Esophagus muscularis mucosa (tissue), 4 donors: ENCODE measurements at regions not wholly inside any gene's neighbourhood (a gene's known extent, or its start where the extent isn't known, plus 50 kb on each side); places are given as distances from the start of the nearest gene placed in this dataset.

Experiments used
- DNase-seq: peaks from one replicate; pipeline ENCODE4 v3.0.0-alpha.2; 2017; ENCODE audit errors: extremely low spot score
- H3K27ac ChIP-seq, 4 donors: fragments of 200-600 bp; sonication (generic); replicated peaks in 1 of 4; 1 replicate in 3 of 4; 2 replicates in 1 of 4; pipeline ENCODE4 v1.5.1; 2016 to 2019; ENCODE audit warnings: mild to moderate bottlenecking in 1 of 4
- H3K27me3 ChIP-seq, 4 donors: fragments of 200-600 bp; sonication (generic); one replicate each; pipeline versions ENCODE4 v1.5.1 to v1.6.0; 2016 to 2019
- H3K36me3 ChIP-seq, 4 donors: fragments of 200-600 bp; sonication (generic); one replicate each; pipeline ENCODE4 v1.5.1; 2016 to 2019
- H3K4me1 ChIP-seq, 4 donors: fragments of 200-600 bp; sonication (generic); one replicate each; pipeline ENCODE4 v1.5.1; 2016 to 2019
- H3K4me3 ChIP-seq, 4 donors: fragments of 200-600 bp; sonication (generic); 1 replicate in 2 of 4; 2 replicates in 2 of 4; pipeline ENCODE4 v1.5.1; 2016 to 2019; ENCODE audit warnings: mild to moderate bottlenecking in 4 of 4, moderate library complexity in 1 of 4
- H3K9me3 ChIP-seq, 4 donors: fragments of 200-600 bp; sonication (generic); 1 replicate in 3 of 4; 2 replicates in 1 of 4; pipeline ENCODE4 v1.5.1; 2016 to 2019
- CTCF ChIP-seq, 3 experiments: fragments of 200-600 bp in 2 of 3; fragments of 450-650 bp in 1 of 3; sonication (generic) in 2 of 3; IDR thresholded peaks; one replicate each; pipeline ENCODE4 v1.5.1; 2017 to 2019; ENCODE audit warnings: antibody characterized with exemption in 3 of 3, mild to moderate bottlenecking in 2 of 3, moderate library complexity in 1 of 3
- EP300 ChIP-seq: sonication (generic); formaldehyde crosslinking; IDR thresholded peaks from one replicate; pipeline ENCODE4 v1.6.1; 2017; ENCODE audit warnings: antibody characterized with exemption
- POLR2A ChIP-seq: fragments of 450-650 bp; IDR thresholded peaks from one replicate; pipeline ENCODE4 v1.6.1; 2017; ENCODE audit warnings: antibody characterized with exemption, moderate library complexity, mild to moderate bottlenecking, low read depth
- POLR2AphosphoS5 ChIP-seq, 2 donors: sonication (generic); formaldehyde crosslinking; IDR thresholded peaks; one replicate each; pipeline ENCODE4 v1.6.1; 2017; ENCODE audit warnings: antibody characterized with exemption in 2 of 2
- WGBS: methylation state at CpG from one replicate; pipeline ENCODE4 v1.1.5; 2018; 5-methylcytosine and 5-hydroxymethylcytosine counted together
- intact Hi-C: fragments of 100-400 bp; cut with DNase I; formaldehyde crosslinking; loops from one replicate; pipeline ENCODE4 v1.15.1; 2023

GRCh38 chr5:135271533-135272310 lies 127.3 kb downstream of the MACROH2A1 start:
- no peak for DNase-seq
- H3K9me3 ChIP-seq, result no peaks in the 10 kb centered on the region
- no peak for TF ChIP-seq POLR2A
- peaks cover 0 to 15% (median 10%) of the 10 kb centered on the region in 4 donors for H3K4me1 ChIP-seq
- 59% methylated on average over 14 of the region's 14 CpGs for WGBS
- H3K27me3 ChIP-seq, result no peaks in the 10 kb centered on the region
- intact Hi-C loops, result no loop called here
- H3K36me3 ChIP-seq, result no peaks in the 10 kb centered on the region
- H3K4me3 ChIP-seq, result no peak overlapping the region
- H3K27ac ChIP-seq, result no peak overlapping the region

- no peak for DNase-seq
- Histone ChIP-seq H3K36me3 (no peaks in the 10 kb centered on the region), H3K9me3 (no peaks in the 10 kb centered on the region), H3K27ac (peak overlapping the region; percentile 50 to 69 (median 64)), H3K27me3 (no peaks in the 10 kb centered on the region), H3K4me1 (peaks cover 0 to 18% (median 10%) of the 10 kb centered on the region in 4 donors), H3K4me3 (no peak overlapping the region)
- no peak for TF ChIP-seq POLR2A
- TF ChIP-seq POLR2AphosphoS5 (IDR thresholded peaks at IDR 0.05), result no peak
- TF ChIP-seq EP300, result no peak
- no peak for TF ChIP-seq CTCF (IDR thresholded peaks at IDR 0.05)
- intact Hi-C loops, result no loop called here
- 34% methylated on average over 7 of the region's 7 CpGs for WGBS
Observed at GRCh38 chr5:135269931-135270421, 129.1 kb downstream of the MACROH2A1 start.

- WGBS, result 82% methylated on average over 2 of the region's 2 CpGs
- intact Hi-C loops, result no loop called here
- no peak for DNase-seq
- H3K27ac ChIP-seq, result peak overlapping the region; percentile 50 to 69 (median 64)
- no peaks in the 10 kb centered on the region for H3K36me3 ChIP-seq
- no peaks in the 10 kb centered on the region for H3K9me3 ChIP-seq
- peaks cover 0 to 25% (median 16%) of the 10 kb centered on the region in 4 donors for H3K4me1 ChIP-seq
- H3K4me3 ChIP-seq, result no peak overlapping the region
- no peaks in the 10 kb centered on the region for H3K27me3 ChIP-seq
- TF ChIP-seq CTCF (IDR thresholded peaks at IDR 0.05), result no peak
- TF ChIP-seq EP300, result no peak
- no peak for TF ChIP-seq POLR2AphosphoS5 (IDR thresholded peaks at IDR 0.05)
- TF ChIP-seq POLR2A, result no peak
Observed at GRCh38 chr5:135269199-135269598, 129.8 kb downstream of the MACROH2A1 start.

- intact Hi-C loops, result no loop called here
- H3K27me3 ChIP-seq, result no peaks in the 10 kb centered on the region
- no peak for DNase-seq
- TF ChIP-seq POLR2A (no peak), POLR2AphosphoS5 (IDR thresholded peaks at IDR 0.05) (no peak), CTCF (IDR thresholded peaks at IDR 0.05) (no peak), EP300 (no peak)
- H3K36me3 ChIP-seq, result no peaks in the 10 kb centered on the region
- WGBS, result 89% methylated on average over 5 of the region's 5 CpGs
- no peak overlapping the region for H3K4me3 ChIP-seq
- no peak overlapping the region for H3K27ac ChIP-seq
- H3K4me1 ChIP-seq, result peaks cover 0 to 30% (median 20%) of the 10 kb centered on the region in 4 donors
- H3K9me3 ChIP-seq, result no peaks in the 10 kb centered on the region
Observed at GRCh38 chr5:135266975-135267374, 132.1 kb downstream of the MACROH2A1 start.

GRCh38 chr5:135266303-135266635 lies 132.8 kb downstream of the MACROH2A1 start:
- TF ChIP-seq POLR2AphosphoS5 (IDR thresholded peaks at IDR 0.05) (no peak), POLR2A (no peak), EP300 (no peak), CTCF (IDR thresholded peaks at IDR 0.05) (no peak)
- intact Hi-C loops, result no loop called here
- 84% methylated on average over 6 of the region's 6 CpGs for WGBS
- H3K9me3 ChIP-seq, result no peaks in the 10 kb centered on the region
- no peaks in the 10 kb centered on the region for H3K27me3 ChIP-seq
- no peak overlapping the region for H3K27ac ChIP-seq
- peaks cover 0 to 30% (median 20%) of the 10 kb centered on the region in 4 donors for H3K4me1 ChIP-seq
- H3K4me3 ChIP-seq, result no peak overlapping the region
- DNase-seq, result no peak
- no peaks in the 10 kb centered on the region for H3K36me3 ChIP-seq
